ENCODE measurements at regions not wholly inside any gene's neighbourhood (a gene's known extent, or its start where the extent isn't known, plus 50 kb on each side); places are given as distances from the start of the nearest gene placed in this dataset.
"Not testable (repeated sequence)": the region's sequence is repeated elsewhere in the genome, so short reads cannot be mapped to it uniquely, and the experiment has no call there.

- no peak overlapping the region for H3K27ac ChIP-seq
- TF ChIP-seq ZFX (IDR thresholded peaks at IDR 0.05; ENCODE audit: borderline replicate concordance) (no peak), CTCF (IDR thresholded peaks at IDR 0.05) (no peak)
Measured at GRCh38 chr9:107768224-107768623, 278.7 kb upstream of the KLF4 start.

- no peak overlapping the region for H3K27ac ChIP-seq
- no peak for TF ChIP-seq CTCF (IDR thresholded peaks at IDR 0.05)
- no peak for TF ChIP-seq ZFX (IDR thresholded peaks at IDR 0.05; ENCODE audit: borderline replicate concordance)
Measured at GRCh38 chr9:107767711-107768110, 278.1 kb upstream of the KLF4 start.

GRCh38 chr9:107763469-107763868 is 273.9 kb upstream of the KLF4 start:
- not testable (repeated sequence) for H3K27ac ChIP-seq

GRCh38 chr9:107761307-107761706 is 271.7 kb upstream of the KLF4 start:
- no peak overlapping the region for H3K27ac ChIP-seq
- TF ChIP-seq CTCF (IDR thresholded peaks at IDR 0.05) = no peak
- TF ChIP-seq ZFX (IDR thresholded peaks at IDR 0.05; ENCODE audit: borderline replicate concordance) = no peak

- no peak overlapping the region for H3K27ac ChIP-seq
- no peak for TF ChIP-seq ZFX (IDR thresholded peaks at IDR 0.05; ENCODE audit: borderline replicate concordance)
- no peak for TF ChIP-seq CTCF (IDR thresholded peaks at IDR 0.05)
Measured at GRCh38 chr9:107760469-107761242, 271.1 kb upstream of the KLF4 start.

- TF ChIP-seq ZFX (IDR thresholded peaks at IDR 0.05; ENCODE audit: borderline replicate concordance) = no peak
- no peak for TF ChIP-seq CTCF (IDR thresholded peaks at IDR 0.05)
- no peak overlapping the region for H3K27ac ChIP-seq
Measured at GRCh38 chr9:107759823-107760166, 270.2 kb upstream of the KLF4 start.

GRCh38 chr9:107759009-107759822 is 269.6 kb upstream of the KLF4 start:
- TF ChIP-seq CTCF (IDR thresholded peaks at IDR 0.05) (no peak), ZFX (IDR thresholded peaks at IDR 0.05; ENCODE audit: borderline replicate concordance) (no peak)
- H3K27ac ChIP-seq = no peak overlapping the region

Data from 22Rv1 (cell line).